AG04449 (cell line): ENCODE measurements at regions not wholly inside any gene's neighbourhood (a gene's known extent, or its start where the extent isn't known, plus 50 kb on each side); places are given as distances from the start of the nearest gene placed in this dataset.

Experiments
- CTCF ChIA-PET: fragments of 350-600 bp; formaldehyde crosslinking; extraction: SDS; loops from one replicate; lab custom pipeline; 2021; ENCODE audit warnings: antibody characterized with exemption; lab: Yijun Ruan, JAX
- POLR2A ChIA-PET: fragments of 400-600, 350-600 bp; formaldehyde crosslinking; extraction: SDS; loops from one replicate; lab custom pipeline; 2020; ENCODE audit warnings: antibody characterized with exemption, inconsistent platforms; lab: Yijun Ruan, JAX
- DNase-seq: peaks from one replicate; pipeline ENCODE4 v3.0.0-alpha.2; 2010; ENCODE audit warnings: low read depth, low spot score
- H3K4me3 ChIP-seq: 2 replicates; pipeline ENCODE4 v1.5.1; 2011; ENCODE audit warnings: low read depth, mild to moderate bottlenecking, control low read depth, low read length
- CTCF ChIP-seq: IDR thresholded peaks from one replicate; pipeline ENCODE4 v1.5.1; 2011; ENCODE audit warnings: mild to moderate bottlenecking, moderate library complexity, low read length, control low read depth, inconsistent platforms; ENCODE audit not compliant: insufficient read depth; ENCODE audit errors: missing control alignments

GRCh38 chrX:25219480-25219879 lies 203.7 kb upstream of the ARX start:
- ChIA-PET CTCF (no interaction called here), POLR2A (no interaction called here)
- no peak for DNase-seq
- H3K4me3 ChIP-seq = no peak overlapping the region
- no peak for TF ChIP-seq CTCF

- CTCF ChIA-PET = no interaction called here
- no peak for TF ChIP-seq CTCF
- DNase-seq = no peak
- POLR2A ChIA-PET = no interaction called here
- H3K4me3 ChIP-seq = no peak overlapping the region
These were observed 197.8 kb upstream of the ARX start for GRCh38 chrX:25213611-25214010.

- ChIA-PET CTCF (no interaction called here), POLR2A (no interaction called here)
- no peak for TF ChIP-seq CTCF
- no peak overlapping the region for H3K4me3 ChIP-seq
- DNase-seq = no peak
These were observed 192.2 kb upstream of the ARX start for GRCh38 chrX:25207803-25208475.

GRCh38 chrX:25206778-25207177 lies 191.0 kb upstream of the ARX start:
- ChIA-PET POLR2A (no interaction called here), CTCF (no interaction called here)
- no peak for TF ChIP-seq CTCF
- DNase-seq = no peak
- H3K4me3 ChIP-seq = no peak overlapping the region

GRCh38 chrX:25204182-25204581 lies 188.4 kb upstream of the ARX start:
- no peak overlapping the region for H3K4me3 ChIP-seq
- TF ChIP-seq CTCF = no peak
- CTCF ChIA-PET = no interaction called here
- DNase-seq = no peak
- POLR2A ChIA-PET = no interaction called here

- TF ChIP-seq CTCF = no peak
- ChIA-PET POLR2A (no interaction called here), CTCF (no interaction called here)
- DNase-seq = no peak
- no peak overlapping the region for H3K4me3 ChIP-seq
These were observed 187.1 kb upstream of the ARX start for GRCh38 chrX:25202827-25203226.
